Effector CD4-positive, alpha-beta T cell (primary cell): ENCODE measurements at regions not wholly inside any gene's neighbourhood (a gene's known extent, or its start where the extent isn't known, plus 50 kb on each side); places are given as distances from the start of the nearest gene placed in this dataset.
"Not testable (repeated sequence)": the region's sequence is repeated elsewhere in the genome, so short reads cannot be mapped to it uniquely, and the experiment has no call there.

Experiments
- DNase-seq: peaks from one replicate; pipeline ENCODE4 v3.0.0-alpha.2; 2020

GRCh38 chr2:129004940-129005490, 686.3 kb upstream of the HS6ST1 start:
- DNase-seq = no peak

DNA sequence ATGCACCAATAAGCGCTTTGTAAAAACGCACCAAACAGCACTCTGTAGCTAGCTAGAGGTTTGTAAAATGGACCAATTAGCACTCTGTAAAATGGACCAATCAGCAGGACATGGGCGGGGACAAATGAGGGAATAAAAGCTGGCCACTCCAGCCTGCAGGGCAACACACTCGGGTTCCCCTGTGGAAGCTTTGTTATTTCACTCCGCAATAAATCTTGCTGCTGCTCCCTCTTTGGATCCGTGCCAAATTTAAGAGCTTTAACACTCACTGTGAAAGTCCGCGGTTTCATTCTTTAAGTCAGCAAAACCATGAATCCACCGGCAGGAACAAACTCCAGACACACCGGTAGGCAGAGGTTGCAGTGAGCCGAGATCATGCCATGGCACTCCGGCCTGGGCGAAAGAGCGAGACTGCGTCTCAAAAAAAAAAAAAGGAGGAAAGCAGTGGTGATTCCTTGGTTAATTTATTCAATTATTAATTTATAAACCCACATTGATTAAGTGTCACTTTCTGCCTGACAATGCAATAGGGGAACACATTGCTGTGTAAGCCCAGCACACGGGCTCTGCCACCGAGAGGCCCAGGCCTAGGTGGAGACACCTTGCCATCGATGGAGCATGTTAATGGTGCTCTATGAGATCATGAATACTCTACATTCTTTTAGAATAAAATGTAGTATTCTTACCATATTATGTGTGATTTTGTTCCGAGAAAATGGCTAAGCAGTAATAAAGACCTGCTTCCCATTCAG, 687.6 kb upstream of the HS6ST1 start:
- no peak for DNase-seq

DNA sequence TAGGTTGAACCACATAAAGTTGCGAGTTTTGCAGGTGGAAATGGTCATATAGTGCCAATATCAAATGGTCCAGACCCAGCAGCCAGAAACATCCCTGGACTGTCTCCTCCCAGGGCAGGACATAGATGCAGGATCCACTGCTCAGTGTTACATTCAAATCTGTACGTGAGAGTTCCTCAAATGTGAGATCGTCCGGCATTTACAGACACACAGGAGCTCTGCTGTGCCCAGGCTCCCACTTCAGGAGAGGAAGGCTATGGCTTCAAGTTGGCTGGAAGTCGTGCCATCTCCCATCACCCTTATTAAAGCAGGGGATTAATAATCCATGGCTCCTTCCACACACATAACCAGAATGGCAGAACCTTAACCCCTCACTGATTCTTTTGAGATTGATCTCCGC, 688.2 kb upstream of the HS6ST1 start:
- DNase-seq = no peak

DNA sequence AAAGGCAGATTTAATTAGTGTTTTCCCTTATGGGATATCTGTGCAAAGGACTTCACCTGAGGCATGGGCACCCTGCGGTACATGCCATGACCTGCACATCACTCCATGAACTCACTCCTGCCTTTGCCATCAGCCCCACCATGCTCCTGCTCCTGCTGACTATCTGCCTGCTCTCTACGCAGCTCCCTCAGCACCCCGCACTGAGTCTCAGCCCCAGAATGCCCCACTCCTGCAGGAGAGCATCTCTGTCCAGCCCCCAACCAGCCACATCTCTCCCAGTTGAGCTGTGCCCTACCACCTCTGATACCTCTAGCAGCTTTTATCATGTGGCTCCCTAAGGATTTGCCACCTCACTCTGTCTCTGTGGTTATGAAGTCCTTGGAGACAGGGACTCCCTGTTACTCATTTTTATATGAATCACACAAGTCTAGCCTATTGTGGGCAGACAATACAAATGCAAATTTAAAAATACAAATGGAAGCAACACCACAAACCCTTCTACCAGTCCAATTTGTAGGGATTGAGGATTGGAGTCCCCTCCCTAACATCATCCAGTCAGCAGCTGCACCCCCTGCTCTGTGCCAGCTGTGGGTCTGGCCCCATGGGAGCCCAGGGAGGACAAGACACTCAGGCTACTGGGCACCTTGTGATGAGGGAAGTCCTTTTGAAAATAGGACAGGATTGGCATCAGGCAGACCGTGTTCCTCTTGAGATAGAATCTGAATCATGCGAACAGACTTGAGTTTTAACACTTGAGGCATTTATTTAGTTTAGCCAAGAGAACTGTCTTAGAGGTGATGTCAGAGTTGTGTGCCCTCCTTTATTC, 689.6 kb upstream of the HS6ST1 start:
- DNase-seq = no peak

- DNase-seq = no peak
These were observed 690.4 kb upstream of the HS6ST1 start for GRCh38 chr2:129008881-129009554.

- DNase-seq = no peak
These were observed 691.0 kb upstream of the HS6ST1 start for GRCh38 chr2:129009555-129010146.

DNA sequence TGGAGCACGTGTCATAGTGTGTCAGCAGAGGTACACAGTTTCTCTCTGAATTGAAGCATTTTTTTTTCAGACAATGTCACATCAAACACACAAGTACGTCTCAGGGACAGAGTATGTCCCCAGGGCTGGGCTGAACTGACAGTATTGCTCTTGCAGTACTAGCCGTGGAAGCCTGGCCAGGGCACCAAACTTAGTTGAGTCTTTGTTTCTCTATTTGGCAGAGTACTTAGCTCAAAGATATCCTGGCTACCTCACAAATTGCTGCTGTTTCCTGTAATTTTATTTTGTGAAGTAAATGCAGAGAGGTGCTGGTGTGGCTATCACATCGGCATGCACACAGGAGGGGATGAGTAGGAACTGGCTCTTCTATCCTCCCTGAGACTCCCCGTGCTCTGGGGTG, 691.6 kb upstream of the HS6ST1 start:
- no peak for DNase-seq

GRCh38 chr2:129011466-129012061, 692.9 kb upstream of the HS6ST1 start:
- DNase-seq = no peak

- no peak for DNase-seq
These were observed 695.8 kb upstream of the HS6ST1 start for GRCh38 chr2:129014432-129014831.

GRCh38 chr2:129015397-129016285, 697.0 kb upstream of the HS6ST1 start:
- DNase-seq = no peak

GRCh38 chr2:129016972-129017371, 698.3 kb upstream of the HS6ST1 start:
- DNase-seq = no peak

DNA sequence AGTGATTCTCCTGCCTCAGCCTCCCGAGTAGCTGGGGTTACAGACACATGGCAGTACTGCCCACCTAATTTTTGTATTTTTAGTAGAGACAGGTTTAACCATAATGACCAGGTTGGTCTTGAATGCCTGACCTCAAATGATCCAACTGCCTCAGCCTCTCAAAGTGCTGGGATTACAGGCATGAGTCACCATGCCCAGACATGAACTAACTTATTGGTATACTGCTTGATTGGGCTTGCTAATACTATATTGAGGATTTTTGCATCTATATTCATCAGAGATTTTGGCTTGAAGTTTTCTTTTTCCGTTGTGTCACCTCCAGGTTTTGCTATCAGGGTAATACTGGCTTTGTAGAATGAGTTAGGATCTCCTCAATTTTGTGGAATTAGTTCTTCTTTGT, 706.1 kb upstream of the HS6ST1 start:
- no peak for DNase-seq

GRCh38 chr2:129035992-129036391, 717.3 kb upstream of the HS6ST1 start:
- no peak for DNase-seq

- not testable (repeated sequence) for DNase-seq
These were observed 725.0 kb upstream of the HS6ST1 start for GRCh38 chr2:129043677-129044076.

DNA sequence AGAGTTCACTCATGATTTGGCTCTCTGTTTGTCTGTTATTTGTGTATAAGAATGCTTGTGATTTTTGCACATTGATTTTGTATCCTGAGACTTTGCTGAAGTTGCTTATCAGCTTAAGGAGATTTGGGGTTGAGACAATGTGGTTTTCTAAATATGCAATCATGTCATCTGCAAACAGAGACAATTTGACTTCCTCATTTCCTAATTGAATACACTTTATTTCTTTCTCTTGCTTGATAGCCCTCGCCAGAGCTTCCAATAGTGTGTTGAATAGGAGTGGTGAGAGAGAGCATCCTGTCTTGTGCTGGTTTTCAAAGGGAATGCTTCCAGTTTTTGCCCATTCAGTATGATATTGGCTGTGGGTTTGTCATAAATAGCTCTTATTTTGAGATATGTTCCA, 727.8 kb upstream of the HS6ST1 start:
- DNase-seq = not testable (repeated sequence)

DNA sequence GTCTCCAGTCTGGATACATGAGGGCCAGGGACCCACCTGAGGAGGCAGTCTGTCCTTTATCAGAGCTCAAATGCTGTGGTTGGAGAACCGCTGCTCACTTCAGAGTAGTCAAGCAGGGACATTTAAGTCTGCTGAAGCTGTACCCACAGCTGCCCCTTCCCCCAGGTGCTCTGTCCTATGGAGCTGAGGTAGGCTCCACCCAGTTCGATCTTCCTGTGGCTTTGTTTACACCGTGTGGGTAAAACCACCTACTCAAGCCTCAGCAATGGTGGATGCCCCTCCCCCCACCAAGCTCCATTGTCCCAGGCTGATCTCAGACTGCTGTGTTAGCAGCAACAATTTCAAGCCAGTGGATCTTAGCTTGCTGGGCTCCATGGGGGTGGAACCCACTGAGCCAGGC, 731.4 kb upstream of the HS6ST1 start:
- DNase-seq = no peak

GRCh38 chr2:129055242-129055641, 736.6 kb upstream of the HS6ST1 start:
- DNase-seq = no peak

DNA sequence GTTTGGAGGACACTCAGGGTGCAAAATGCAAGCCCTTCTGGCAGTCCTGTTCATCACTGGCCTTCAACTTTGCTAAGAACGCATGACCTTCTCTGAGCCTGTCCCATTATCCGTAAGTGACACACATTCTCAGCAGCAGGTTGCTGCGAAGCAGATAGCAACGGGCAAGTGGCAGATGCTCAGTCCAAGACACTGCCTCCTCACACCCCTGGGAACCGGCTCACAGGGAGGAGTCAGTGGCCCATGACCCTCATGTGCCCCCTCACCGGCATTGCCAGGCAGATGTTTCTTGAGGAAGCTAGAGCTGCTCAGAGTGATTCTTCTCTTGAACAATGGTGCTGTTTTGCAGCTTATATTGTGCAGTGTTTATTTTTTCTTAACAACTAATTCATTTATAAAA, 737.2 kb upstream of the HS6ST1 start:
- no peak for DNase-seq

DNA sequence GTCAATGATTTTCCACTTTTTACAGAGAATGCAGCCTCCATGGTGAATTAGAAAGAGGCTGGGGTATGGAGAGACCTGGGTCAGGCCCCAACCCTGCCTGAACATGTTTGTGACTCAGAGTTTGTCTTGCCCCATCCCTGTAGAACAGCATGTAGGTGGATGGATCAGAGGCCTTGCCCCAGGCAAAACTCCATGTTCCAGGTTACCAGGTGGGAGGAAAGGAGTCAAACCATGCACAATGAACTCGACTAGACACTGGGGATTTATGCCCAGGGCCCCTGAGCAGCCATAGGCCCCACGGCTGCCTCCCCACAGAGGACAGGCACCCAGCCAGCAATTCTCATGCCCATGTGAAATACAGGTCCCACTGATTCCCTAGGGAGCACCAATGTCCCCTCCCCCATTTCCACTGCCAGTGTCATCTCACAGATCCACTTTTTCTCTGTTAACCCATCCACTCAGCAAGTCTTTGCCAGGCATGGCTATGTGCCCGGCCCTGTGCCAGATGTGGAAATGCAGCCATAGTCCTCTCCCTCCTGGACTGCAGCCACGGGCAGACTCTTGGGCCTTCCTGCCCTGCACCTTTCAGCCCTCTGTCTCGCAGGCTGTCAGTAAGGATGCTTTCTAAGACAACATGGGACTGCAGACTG, 737.8 kb upstream of the HS6ST1 start:
- no peak for DNase-seq

- DNase-seq = no peak
These were observed 738.3 kb upstream of the HS6ST1 start for GRCh38 chr2:129056959-129057317.

DNA sequence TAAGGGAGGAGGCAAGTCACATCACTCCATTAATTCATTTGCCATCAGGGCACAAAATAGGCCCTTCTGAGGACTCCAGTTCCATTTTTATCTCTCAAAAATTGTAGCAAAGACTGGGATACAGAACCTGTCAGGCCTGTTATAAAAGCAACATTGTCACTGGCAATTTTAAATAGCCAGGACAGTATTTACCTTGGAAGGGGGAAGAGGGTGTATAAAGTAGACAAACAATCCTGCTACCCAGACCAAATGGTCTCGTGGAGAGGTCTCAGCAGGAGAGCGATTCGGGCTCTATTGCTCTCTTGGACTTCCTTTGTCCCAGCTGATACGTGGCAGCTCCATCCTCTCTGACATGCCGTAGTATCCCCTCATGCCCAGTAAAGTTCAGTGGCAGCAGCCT, 740.3 kb upstream of the HS6ST1 start:
- no peak for DNase-seq
